RWPE1 (cell line): ENCODE measurements at regions not wholly inside any gene's neighbourhood (a gene's known extent, or its start where the extent isn't known, plus 50 kb on each side); places are given as distances from the start of the nearest gene placed in this dataset.

Experiments
- CTCF ChIA-PET: fragments of 350-600 bp; sonication (Branson Sonifier 250); formaldehyde crosslinking; extraction: SDS; loops from one replicate; lab custom pipeline; 2021; lab: Yijun Ruan, JAX
- POLR2A ChIA-PET: fragments of 400-600 bp; formaldehyde crosslinking; extraction: SDS; loops from one replicate; lab custom pipeline; 2020; ENCODE audit warnings: antibody characterized with exemption; ENCODE audit not compliant: low non-redundant PET; lab: Yijun Ruan, JAX
- DNase-seq: peaks from one replicate; pipeline ENCODE4 v3.0.0; 2012; ENCODE audit warnings: low spot score
- H3K27ac ChIP-seq: fragments of 450-650 bp; 2 replicates; pipeline ENCODE4 v1.5.1; 2017
- CTCF ChIP-seq: fragments of 450-650 bp; conservative IDR thresholded peaks from 2 replicates; pipeline ENCODE4 v1.5.1; 2017; ENCODE audit warnings: low read depth, mild to moderate bottlenecking

- ChIA-PET CTCF (interaction anchor here (0.7 kb wide), 1 partner anchor 67 kb away, joined by 5 read pairs; no protein-coding TSS in a partner anchor), POLR2A (no interaction called here)
- no peak overlapping the region for H3K27ac ChIP-seq
- no peak for TF ChIP-seq CTCF
- no peak for DNase-seq
These were observed 85.7 kb upstream of the SERP2 start for GRCh38 chr13:44287958-44288357.

GRCh38 chr13:44292545-44292944, 81.1 kb upstream of the SERP2 start:
- H3K27ac ChIP-seq = no peak overlapping the region
- no peak for DNase-seq
- ChIA-PET CTCF (no interaction called here), POLR2A (no interaction called here)
- TF ChIP-seq CTCF = no peak

- TF ChIP-seq CTCF = no peak
- ChIA-PET POLR2A (no interaction called here), CTCF (no interaction called here)
- DNase-seq = no peak
- no peak overlapping the region for H3K27ac ChIP-seq
These were observed 80.2 kb upstream of the SERP2 start for GRCh38 chr13:44293374-44293773.

- ChIA-PET CTCF (no interaction called here), POLR2A (no interaction called here)
- no peak for DNase-seq
- no peak overlapping the region for H3K27ac ChIP-seq
- TF ChIP-seq CTCF = no peak
These were observed 79.5 kb upstream of the SERP2 start for GRCh38 chr13:44293908-44294735.

- H3K27ac ChIP-seq = no peak overlapping the region
- ChIA-PET POLR2A (no interaction called here), CTCF (no interaction called here)
- DNase-seq = no peak
- TF ChIP-seq CTCF = no peak
These were observed 78.7 kb upstream of the SERP2 start for GRCh38 chr13:44294876-44295275.

GRCh38 chr13:44296856-44297255, 76.8 kb upstream of the SERP2 start:
- no peak for TF ChIP-seq CTCF
- no peak overlapping the region for H3K27ac ChIP-seq
- CTCF ChIA-PET = no interaction called here
- POLR2A ChIA-PET = no interaction called here
- DNase-seq = no peak
